ENCODE measurements at regions not wholly inside any gene's neighbourhood (a gene's known extent, or its start where the extent isn't known, plus 50 kb on each side); places are given as distances from the start of the nearest gene placed in this dataset.

DNA sequence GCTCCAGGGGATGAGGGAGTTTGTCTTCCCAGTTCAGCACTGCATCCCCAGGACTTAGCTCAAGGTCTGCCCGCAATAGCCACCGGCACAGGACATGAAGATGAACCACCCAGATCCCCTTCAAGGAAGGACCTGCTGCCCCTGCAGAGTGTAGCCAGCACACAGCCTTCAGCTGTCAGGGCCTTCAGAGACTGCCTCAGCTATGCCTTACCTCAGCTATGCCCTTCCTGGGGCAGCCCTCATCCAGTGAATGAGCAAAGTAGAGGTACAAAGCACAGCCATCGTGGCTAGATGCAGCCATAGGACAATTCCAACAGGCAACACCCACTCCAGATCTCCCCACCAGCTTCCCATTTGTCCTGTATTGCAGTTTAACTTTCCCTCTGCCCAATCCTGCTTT lies 291.2 kb upstream of the STT3B start:
- intact Hi-C loops (cut with micrococcal nuclease): loop anchor here (2.0 kb wide), 1 partner anchor 15 kb away; no protein-coding TSS in a partner anchor
- TF ChIP-seq, protein P1, sequence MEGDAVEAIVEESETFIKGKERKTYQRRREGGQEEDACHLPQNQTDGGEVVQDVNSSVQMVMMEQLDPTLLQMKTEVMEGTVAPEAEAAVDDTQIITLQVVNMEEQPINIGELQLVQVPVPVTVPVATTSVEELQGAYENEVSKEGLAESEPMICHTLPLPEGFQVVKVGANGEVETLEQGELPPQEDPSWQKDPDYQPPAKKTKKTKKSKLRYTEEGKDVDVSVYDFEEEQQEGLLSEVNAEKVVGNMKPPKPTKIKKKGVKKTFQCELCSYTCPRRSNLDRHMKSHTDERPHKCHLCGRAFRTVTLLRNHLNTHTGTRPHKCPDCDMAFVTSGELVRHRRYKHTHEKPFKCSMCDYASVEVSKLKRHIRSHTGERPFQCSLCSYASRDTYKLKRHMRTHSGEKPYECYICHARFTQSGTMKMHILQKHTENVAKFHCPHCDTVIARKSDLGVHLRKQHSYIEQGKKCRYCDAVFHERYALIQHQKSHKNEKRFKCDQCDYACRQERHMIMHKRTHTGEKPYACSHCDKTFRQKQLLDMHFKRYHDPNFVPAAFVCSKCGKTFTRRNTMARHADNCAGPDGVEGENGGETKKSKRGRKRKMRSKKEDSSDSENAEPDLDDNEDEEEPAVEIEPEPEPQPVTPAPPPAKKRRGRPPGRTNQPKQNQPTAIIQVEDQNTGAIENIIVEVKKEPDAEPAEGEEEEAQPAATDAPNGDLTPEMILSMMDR (IDR thresholded peaks at IDR 0.05): no peak
- CTCF ChIA-PET: interaction anchor here (1.0 to 1.2 kb wide), 4 partner anchors 9 to 66 kb away, joined by 3 to 4 read pairs (median 4); no protein-coding TSS in a partner anchor
- H3K27me3 Mint-ChIP-seq: no peaks in the 10 kb centered on the region
- DNase-seq: no peak
- H3K4me1 Mint-ChIP-seq (ENCODE audit: low read depth): peaks cover 26% of the 10 kb centered on the region
- ATAC-seq: peak; percentile 45
- no peak overlapping the region for H3K4me3 Mint-ChIP-seq
- POLR2A ChIA-PET: interaction anchor here (1.6 kb wide), 1 partner anchor 291 kb away, joined by 7 read pairs; the partner anchor contains the start of gene STT3B
- no peaks in the 10 kb centered on the region for H3K36me3 Mint-ChIP-seq (ENCODE audit: low read depth)
- peak overlapping the region; percentile 48 for H3K27ac Mint-ChIP-seq
- H3K9me3 Mint-ChIP-seq: no peaks in the 10 kb centered on the region

- CTCF ChIA-PET: interaction anchor here (1.2 kb wide), 2 partner anchors 10 to 11 kb away, joined by 3 to 4 read pairs; no protein-coding TSS in a partner anchor
- intact Hi-C loops (cut with micrococcal nuclease): no loop called here
- ATAC-seq: peak; percentile 79
These were observed 290.4 kb upstream of the STT3B start for GRCh38 chr3:31242026-31242960.

GRCh38 chr3:31244929-31245817 lies 287.6 kb upstream of the STT3B start:
- CTCF ChIA-PET: no interaction called here
- no peaks in the 10 kb centered on the region for H3K36me3 Mint-ChIP-seq (ENCODE audit: low read depth)
- DNase-seq (no peak), ATAC-seq (no peak)
- peaks cover 50% of the 10 kb centered on the region for H3K4me1 Mint-ChIP-seq (ENCODE audit: low read depth)
- no peak overlapping the region for H3K4me3 Mint-ChIP-seq
- intact Hi-C loops (cut with micrococcal nuclease): no loop called here
- TF ChIP-seq, protein P1 (IDR thresholded peaks at IDR 0.05): no peak
- no peak overlapping the region for H3K27ac Mint-ChIP-seq
- H3K27me3 Mint-ChIP-seq: no peaks in the 10 kb centered on the region
- H3K9me3 Mint-ChIP-seq: no peaks in the 10 kb centered on the region
- POLR2A ChIA-PET: interaction anchor here (0.9 kb wide), 1 partner anchor 28 kb away, joined by 3 read pairs; no protein-coding TSS in a partner anchor

More at GRCh38 chr3:31242026-31242960, 290.4 kb upstream of the STT3B start:
- TF ChIP-seq, protein P1 (IDR thresholded peaks at IDR 0.05): no peak
- Mint-ChIP-seq H3K27me3 (no peaks in the 10 kb centered on the region), H3K27ac (peak overlapping the region; percentile 48), H3K9me3 (no peaks in the 10 kb centered on the region), H3K36me3 (ENCODE audit: low read depth) (no peaks in the 10 kb centered on the region), H3K4me1 (ENCODE audit: low read depth) (peaks cover 26% of the 10 kb centered on the region), H3K4me3 (no peak overlapping the region)
- POLR2A ChIA-PET: interaction anchor here (1.6 kb wide), 1 partner anchor 290 kb away, joined by 7 read pairs; the partner anchor contains the start of gene STT3B
- peak; percentile 37 for DNase-seq

DNA sequence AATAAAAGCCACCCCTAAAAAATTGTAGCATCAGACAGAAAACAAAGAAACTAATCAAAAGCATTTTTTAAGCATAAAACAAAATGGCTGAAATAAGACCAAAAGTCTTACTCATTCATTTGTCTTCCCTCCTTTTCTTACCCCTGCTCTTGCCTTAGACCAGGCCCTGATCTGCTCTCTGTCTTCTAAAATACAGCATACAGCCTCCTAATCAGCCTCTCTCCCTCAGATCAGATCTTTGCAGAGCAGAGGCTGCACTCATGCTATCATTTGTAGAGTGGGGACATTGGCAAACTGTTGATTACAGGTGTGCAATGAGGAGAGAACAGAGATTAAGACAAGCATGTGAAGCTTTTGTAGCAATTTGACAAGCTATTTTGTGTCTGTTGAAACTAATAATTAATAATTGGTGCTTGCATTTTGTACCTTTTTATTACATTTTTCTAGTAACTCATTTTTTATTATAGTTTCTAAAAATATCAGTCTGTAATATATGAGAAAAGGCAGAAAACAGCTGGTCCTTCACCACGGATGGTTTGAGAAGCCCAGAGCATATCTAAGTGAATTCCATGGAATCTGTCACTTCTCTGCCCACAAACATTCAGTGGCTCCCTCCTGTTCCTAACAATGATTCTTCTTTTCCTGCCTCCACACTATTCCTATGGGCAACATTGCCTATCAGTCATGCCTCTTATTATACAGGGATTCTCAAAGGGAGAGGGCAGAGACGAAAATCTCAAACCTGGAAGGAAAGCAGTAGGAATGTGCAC lies 286.2 kb upstream of the STT3B start:
- Mint-ChIP-seq H3K4me1 (ENCODE audit: low read depth) (peaks cover 48% of the 10 kb centered on the region), H3K9me3 (peaks cover 4% of the 10 kb centered on the region), H3K36me3 (ENCODE audit: low read depth) (no peaks in the 10 kb centered on the region), H3K27ac (no peak overlapping the region), H3K27me3 (no peaks in the 10 kb centered on the region), H3K4me3 (no peak overlapping the region)
- ATAC-seq (no peak), DNase-seq (no peak)
- TF ChIP-seq, protein P1 (IDR thresholded peaks at IDR 0.05): no peak
- CTCF ChIA-PET: interaction anchor here (1.2 to 1.9 kb wide), 2 partner anchors 15 to 23 kb away, joined by 4 to 8 read pairs; no protein-coding TSS in a partner anchor
- intact Hi-C loops (cut with micrococcal nuclease): no loop called here
- POLR2A ChIA-PET: interaction anchor here (0.5 to 0.9 kb wide), 2 partner anchors 29 to 894 kb away, joined by 3 to 4 read pairs; no protein-coding TSS in a partner anchor
